Esophagus muscularis mucosa (tissue), 4 donors: ENCODE measurements at regions not wholly inside any gene's neighbourhood (a gene's known extent, or its start where the extent isn't known, plus 50 kb on each side); places are given as distances from the start of the nearest gene placed in this dataset.

ENCODE experiments used
- DNase-seq: peaks from one replicate; pipeline ENCODE4 v3.0.0-alpha.2; 2017; ENCODE audit errors: extremely low spot score
- H3K27ac ChIP-seq, 4 donors: fragments of 200-600 bp; sonication (generic); replicated peaks in 1 of 4; 1 replicate in 3 of 4; 2 replicates in 1 of 4; pipeline ENCODE4 v1.5.1; 2016 to 2019; ENCODE audit warnings: mild to moderate bottlenecking in 1 of 4
- H3K27me3 ChIP-seq, 4 donors: fragments of 200-600 bp; sonication (generic); one replicate each; pipeline versions ENCODE4 v1.5.1 to v1.6.0; 2016 to 2019
- H3K36me3 ChIP-seq, 4 donors: fragments of 200-600 bp; sonication (generic); one replicate each; pipeline ENCODE4 v1.5.1; 2016 to 2019
- H3K4me1 ChIP-seq, 4 donors: fragments of 200-600 bp; sonication (generic); one replicate each; pipeline ENCODE4 v1.5.1; 2016 to 2019
- H3K4me3 ChIP-seq, 4 donors: fragments of 200-600 bp; sonication (generic); 1 replicate in 2 of 4; 2 replicates in 2 of 4; pipeline ENCODE4 v1.5.1; 2016 to 2019; ENCODE audit warnings: mild to moderate bottlenecking in 4 of 4, moderate library complexity in 1 of 4
- H3K9me3 ChIP-seq, 4 donors: fragments of 200-600 bp; sonication (generic); 1 replicate in 3 of 4; 2 replicates in 1 of 4; pipeline ENCODE4 v1.5.1; 2016 to 2019
- CTCF ChIP-seq, 3 experiments: fragments of 200-600 bp in 2 of 3; fragments of 450-650 bp in 1 of 3; sonication (generic) in 2 of 3; IDR thresholded peaks; one replicate each; pipeline ENCODE4 v1.5.1; 2017 to 2019; ENCODE audit warnings: antibody characterized with exemption in 3 of 3, mild to moderate bottlenecking in 2 of 3, moderate library complexity in 1 of 3
- EP300 ChIP-seq: sonication (generic); formaldehyde crosslinking; IDR thresholded peaks from one replicate; pipeline ENCODE4 v1.6.1; 2017; ENCODE audit warnings: antibody characterized with exemption
- POLR2A ChIP-seq: fragments of 450-650 bp; IDR thresholded peaks from one replicate; pipeline ENCODE4 v1.6.1; 2017; ENCODE audit warnings: antibody characterized with exemption, moderate library complexity, mild to moderate bottlenecking, low read depth
- POLR2AphosphoS5 ChIP-seq, 2 donors: sonication (generic); formaldehyde crosslinking; IDR thresholded peaks; one replicate each; pipeline ENCODE4 v1.6.1; 2017; ENCODE audit warnings: antibody characterized with exemption in 2 of 2
- WGBS: methylation state at CpG from one replicate; pipeline ENCODE4 v1.1.5; 2018; 5-methylcytosine and 5-hydroxymethylcytosine counted together
- intact Hi-C: fragments of 100-400 bp; cut with DNase I; formaldehyde crosslinking; loops from one replicate; pipeline ENCODE4 v1.15.1; 2023

- no peaks in the 10 kb centered on the region for H3K4me1 ChIP-seq
- intact Hi-C loops, result no loop called here
- no peak for DNase-seq
- no peak overlapping the region for H3K27ac ChIP-seq
- 43% methylated on average over 1 of the region's 1 CpG for WGBS
- no peaks in the 10 kb centered on the region for H3K27me3 ChIP-seq
- no peak overlapping the region for H3K4me3 ChIP-seq
- H3K36me3 ChIP-seq, result no peaks in the 10 kb centered on the region
- TF ChIP-seq CTCF (IDR thresholded peaks at IDR 0.05) (no peak), POLR2AphosphoS5 (IDR thresholded peaks at IDR 0.05) (no peak), EP300 (no peak), POLR2A (no peak)
- H3K9me3 ChIP-seq, result no peaks in the 10 kb centered on the region
Observed at GRCh38 chr20:16940701-16941100, 192.5 kb downstream of the OTOR start.

- TF ChIP-seq CTCF (IDR thresholded peaks at IDR 0.05) (no peak), POLR2A (no peak), POLR2AphosphoS5 (IDR thresholded peaks at IDR 0.05) (no peak), EP300 (no peak)
- no peak overlapping the region for H3K27ac ChIP-seq
- 71% methylated on average over 1 of the region's 1 CpG for WGBS
- H3K36me3 ChIP-seq, result no peaks in the 10 kb centered on the region
- intact Hi-C loops, result no loop called here
- H3K27me3 ChIP-seq, result no peaks in the 10 kb centered on the region
- no peak overlapping the region for H3K4me3 ChIP-seq
- no peaks in the 10 kb centered on the region for H3K9me3 ChIP-seq
- no peak for DNase-seq
- H3K4me1 ChIP-seq, result peaks cover 0 to 5% (median 0%) of the 10 kb centered on the region in 4 donors
Observed at GRCh38 chr20:16942051-16942450, 193.9 kb downstream of the OTOR start.

GRCh38 chr20:16942756-16943155 is 194.6 kb downstream of the OTOR start:
- WGBS, result 67% methylated on average over 2 of the region's 2 CpGs
- intact Hi-C loops, result no loop called here
- no peak for DNase-seq

GRCh38 chr20:16944745-16945144 is 196.6 kb downstream of the OTOR start:
- WGBS, result 54% methylated on average over 2 of the region's 2 CpGs

More at GRCh38 chr20:16942756-16943155, 194.6 kb downstream of the OTOR start:
- no peak overlapping the region for H3K27ac ChIP-seq
- no peaks in the 10 kb centered on the region for H3K9me3 ChIP-seq
- TF ChIP-seq POLR2A (no peak), EP300 (no peak), CTCF (IDR thresholded peaks at IDR 0.05) (no peak), POLR2AphosphoS5 (IDR thresholded peaks at IDR 0.05) (no peak)
- H3K27me3 ChIP-seq, result no peaks in the 10 kb centered on the region
- no peak overlapping the region for H3K4me3 ChIP-seq
- H3K4me1 ChIP-seq, result peaks cover 0 to 12% (median under 1%) of the 10 kb centered on the region in 4 donors
- no peaks in the 10 kb centered on the region for H3K36me3 ChIP-seq

More at GRCh38 chr20:16944745-16945144, 196.6 kb downstream of the OTOR start:
- intact Hi-C loops, result no loop called here
- peaks cover 0 to 19% (median 3%) of the 10 kb centered on the region in 4 donors for H3K4me1 ChIP-seq
- peaks cover 0 to 5% (median 1%) of the 10 kb centered on the region in 4 donors for H3K9me3 ChIP-seq
- no peak overlapping the region for H3K27ac ChIP-seq
- no peak for DNase-seq
- no peaks in the 10 kb centered on the region for H3K27me3 ChIP-seq
- H3K4me3 ChIP-seq, result no peak overlapping the region
- no peaks in the 10 kb centered on the region for H3K36me3 ChIP-seq
- TF ChIP-seq CTCF (IDR thresholded peaks at IDR 0.05) (no peak), EP300 (no peak), POLR2A (no peak), POLR2AphosphoS5 (IDR thresholded peaks at IDR 0.05) (no peak)
